GM23248 (cell line): ENCODE measurements at regions not wholly inside any gene's neighbourhood (a gene's known extent, or its start where the extent isn't known, plus 50 kb on each side); places are given as distances from the start of the nearest gene placed in this dataset.

Experiments used
- EZH2 ChIP-seq: fragments of 200-600 bp; sonication (generic); IDR thresholded peaks from 2 replicates; pipeline ENCODE4 v1.6.1; 2018; ENCODE audit warnings: antibody characterized with exemption, mild to moderate bottlenecking; ENCODE audit not compliant: insufficient read depth, poor library complexity, severe bottlenecking
- EZH2phosphoT487 ChIP-seq: fragments of 200-600 bp; sonication (generic); IDR thresholded peaks from 2 replicates; pipeline ENCODE4 v1.6.1; 2018; ENCODE audit warnings: antibody characterized with exemption, moderate library complexity, mild to moderate bottlenecking, low read depth; ENCODE audit not compliant: insufficient read depth

DNA sequence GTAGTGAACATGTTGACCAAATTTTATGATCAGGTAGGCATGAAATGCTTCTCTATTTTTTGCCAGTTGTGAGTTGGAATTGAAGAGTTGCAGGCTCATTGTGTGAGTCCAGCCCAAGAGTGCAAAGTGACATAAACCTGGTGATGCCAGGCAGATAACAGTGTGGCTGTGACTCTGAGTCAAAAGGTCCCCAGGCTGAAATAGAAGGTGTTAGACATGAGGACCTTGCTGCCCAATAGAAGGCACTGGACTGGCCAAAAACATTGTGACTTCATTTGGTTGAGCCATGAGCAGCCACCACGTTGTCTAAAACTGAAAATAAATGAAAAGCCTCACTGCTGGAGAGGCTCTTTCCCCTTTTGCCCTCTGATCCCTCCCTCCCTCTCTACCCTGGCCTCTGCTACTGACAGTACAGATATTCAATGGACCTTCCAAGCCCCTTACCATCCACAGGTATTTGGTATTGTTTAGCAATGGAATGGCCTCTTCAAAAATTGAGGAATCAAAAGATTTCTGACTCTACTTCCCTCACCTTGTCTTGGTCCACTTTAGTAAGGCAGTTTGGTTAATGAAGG is 67.8 kb upstream of the ABCD3 start:
- TF ChIP-seq EZH2 (no peak), EZH2phosphoT487 (no peak)
